Mucosa of rectum (tissue), 2 donors: ENCODE measurements at regions not wholly inside any gene's neighbourhood (a gene's known extent, or its start where the extent isn't known, plus 50 kb on each side); places are given as distances from the start of the nearest gene placed in this dataset.

ENCODE experiments used
- H3K27ac ChIP-seq, 2 donors: one replicate each; pipeline ENCODE4 v1.7.0; 2013; ENCODE audit warnings: inconsistent platforms in 2 of 2, low read depth in 2 of 2, low read length in 2 of 2
- H3K27me3 ChIP-seq, 2 donors: one replicate each; pipeline ENCODE4 v1.7.0; 2013; ENCODE audit warnings: low read length in 2 of 2; ENCODE audit not compliant: control insufficient read depth in 2 of 2, insufficient read depth in 2 of 2
- H3K36me3 ChIP-seq, 2 donors: one replicate each; pipeline ENCODE4 v1.7.0; 2013; ENCODE audit warnings: low read length in 2 of 2; ENCODE audit not compliant: control insufficient read depth in 2 of 2, insufficient read depth in 2 of 2
- H3K4me1 ChIP-seq, 2 donors: one replicate each; pipeline ENCODE4 v1.7.0; 2013; ENCODE audit warnings: low read length in 2 of 2, mild to moderate bottlenecking in 1 of 2; ENCODE audit not compliant: control insufficient read depth in 2 of 2, insufficient read depth in 2 of 2
- H3K4me3 ChIP-seq, 2 donors: one replicate each; pipeline ENCODE4 v1.7.0; 2013; ENCODE audit warnings: low read length in 2 of 2
- H3K9ac ChIP-seq, 2 donors: one replicate each; pipeline ENCODE4 v1.7.0; 2013; ENCODE audit warnings: low read length in 2 of 2, low read depth in 1 of 2, mild to moderate bottlenecking in 1 of 2
- H3K9me3 ChIP-seq, 2 donors: one replicate each; pipeline ENCODE4 v1.7.0; 2013; ENCODE audit warnings: low read length in 2 of 2; ENCODE audit not compliant: control insufficient read depth in 2 of 2
- donor health status: healthy.
- donor health status: Normal muscosa, but diverticular disease.

DNA sequence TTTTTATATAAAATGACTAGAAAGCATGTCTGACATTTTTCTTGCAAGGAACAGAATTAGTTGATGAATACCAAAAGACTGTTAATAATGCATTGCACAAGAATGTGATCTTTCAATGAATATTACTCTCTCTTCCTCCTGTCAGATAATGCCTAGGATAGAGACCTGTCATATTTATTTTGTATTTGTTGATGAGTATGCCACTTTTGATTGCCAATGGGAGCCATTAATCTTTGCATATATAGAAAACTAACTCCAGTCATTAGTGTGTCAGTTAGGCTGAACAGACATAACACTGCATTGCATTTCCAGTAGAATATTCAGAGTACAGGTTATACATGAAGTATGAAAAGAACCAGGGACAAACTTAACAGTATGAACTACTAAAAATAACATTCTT is 1125.3 kb downstream of the LRFN5 start:
- no peak overlapping the region for H3K27ac ChIP-seq
- H3K9ac ChIP-seq, result no peak overlapping the region
- H3K36me3 ChIP-seq, result no peaks in the 10 kb centered on the region
- no peaks in the 10 kb centered on the region for H3K9me3 ChIP-seq
- no peaks in the 10 kb centered on the region for H3K27me3 ChIP-seq
- H3K4me1 ChIP-seq, result no peaks in the 10 kb centered on the region
- no peak overlapping the region for H3K4me3 ChIP-seq

DNA sequence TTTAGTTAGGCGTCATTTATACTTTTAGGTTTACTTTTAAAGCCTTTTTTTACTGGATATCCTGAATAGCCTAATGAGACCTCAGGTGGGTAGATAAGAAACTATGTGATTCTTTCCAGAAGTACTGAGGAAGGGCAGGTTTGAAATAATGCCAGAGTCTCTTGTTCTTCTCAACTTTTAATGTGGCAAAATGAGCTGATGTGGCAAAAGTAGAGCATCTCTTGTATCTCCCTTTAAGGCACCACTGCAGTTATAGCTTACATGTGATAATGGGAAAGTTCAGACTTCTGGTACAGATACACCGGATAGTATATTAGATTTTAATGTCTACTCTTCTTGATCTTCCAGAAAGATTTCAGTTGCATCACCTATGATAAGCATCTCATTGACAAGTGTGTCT is 1124.8 kb downstream of the LRFN5 start:
- H3K9ac ChIP-seq, result no peak overlapping the region
- H3K36me3 ChIP-seq, result no peaks in the 10 kb centered on the region
- H3K4me3 ChIP-seq, result no peak overlapping the region
- H3K27ac ChIP-seq, result no peak overlapping the region
- H3K4me1 ChIP-seq, result no peaks in the 10 kb centered on the region
- no peaks in the 10 kb centered on the region for H3K27me3 ChIP-seq
- no peaks in the 10 kb centered on the region for H3K9me3 ChIP-seq

DNA sequence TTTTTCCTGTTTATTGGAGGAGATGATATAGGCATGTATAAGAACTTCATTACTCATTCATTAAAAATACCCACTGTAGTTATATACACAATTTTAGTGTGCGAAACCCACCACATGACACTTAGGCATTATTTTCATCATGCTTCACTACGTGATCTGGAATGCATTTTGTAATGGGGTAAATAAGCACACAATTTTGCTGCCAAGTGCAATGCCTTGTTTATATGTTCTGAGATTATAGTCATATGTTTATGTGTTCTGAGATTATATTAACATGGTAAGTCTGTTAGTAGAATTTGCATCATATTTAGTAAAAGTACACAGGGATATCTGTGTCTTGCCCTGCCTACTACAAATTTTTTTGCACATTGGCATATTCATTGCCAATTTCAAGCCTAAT is 1123.0 kb downstream of the LRFN5 start:
- Histone ChIP-seq H3K4me3 (no peak overlapping the region), H3K9ac (no peak overlapping the region), H3K4me1 (no peaks in the 10 kb centered on the region), H3K36me3 (no peaks in the 10 kb centered on the region), H3K27me3 (no peaks in the 10 kb centered on the region), H3K9me3 (peaks cover 0 to 1% of the 10 kb centered on the region in 2 donors), H3K27ac (no peak overlapping the region)

DNA sequence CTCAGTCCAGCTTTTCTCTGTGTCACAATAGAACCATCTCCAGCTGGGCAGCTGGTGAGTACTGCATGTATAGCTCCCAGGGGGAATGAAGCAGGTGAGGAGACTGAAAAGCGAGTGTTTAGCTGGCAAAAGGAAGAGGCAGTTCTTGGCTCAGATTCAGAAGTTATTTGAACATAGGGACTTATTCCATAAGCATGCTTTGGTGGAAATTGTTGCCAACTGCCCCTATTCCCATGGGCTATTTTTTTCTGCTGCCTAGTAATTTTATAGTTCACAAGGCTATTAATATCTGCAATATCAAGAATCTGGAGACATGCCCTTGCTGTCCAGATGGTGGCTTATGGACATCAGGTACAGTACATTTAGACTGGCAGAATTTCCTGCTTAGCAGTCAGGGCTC is 1112.7 kb downstream of the LRFN5 start:
- Histone ChIP-seq H3K9ac (no peak overlapping the region), H3K4me3 (no peak overlapping the region), H3K4me1 (no peaks in the 10 kb centered on the region), H3K9me3 (peaks cover 0 to 2% of the 10 kb centered on the region in 2 donors), H3K36me3 (no peaks in the 10 kb centered on the region), H3K27ac (no peak overlapping the region), H3K27me3 (no peaks in the 10 kb centered on the region)

DNA sequence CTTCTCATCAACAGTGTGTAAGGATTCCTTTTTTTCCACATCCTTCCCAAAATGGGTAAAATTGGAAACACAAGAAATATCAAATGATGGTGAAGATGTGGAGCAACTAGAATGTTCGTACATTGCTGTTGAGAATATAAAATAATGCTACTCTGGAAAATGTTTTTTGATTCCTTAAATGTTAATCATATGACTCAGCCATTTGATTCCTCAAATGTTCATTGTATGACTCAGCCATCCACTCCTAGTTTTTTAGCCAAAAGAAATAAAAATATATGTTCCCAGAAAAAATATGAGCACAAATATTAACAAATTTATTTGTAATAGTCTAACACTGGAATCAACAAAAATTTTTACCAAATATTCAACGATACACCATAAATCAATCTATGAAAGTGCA is 1108.6 kb downstream of the LRFN5 start:
- Histone ChIP-seq H3K27me3 (no peaks in the 10 kb centered on the region), H3K4me1 (no peaks in the 10 kb centered on the region), H3K9ac (no peak overlapping the region), H3K27ac (no peak overlapping the region), H3K36me3 (no peaks in the 10 kb centered on the region), H3K4me3 (no peak overlapping the region), H3K9me3 (peaks cover 0 to 2% of the 10 kb centered on the region in 2 donors)

DNA sequence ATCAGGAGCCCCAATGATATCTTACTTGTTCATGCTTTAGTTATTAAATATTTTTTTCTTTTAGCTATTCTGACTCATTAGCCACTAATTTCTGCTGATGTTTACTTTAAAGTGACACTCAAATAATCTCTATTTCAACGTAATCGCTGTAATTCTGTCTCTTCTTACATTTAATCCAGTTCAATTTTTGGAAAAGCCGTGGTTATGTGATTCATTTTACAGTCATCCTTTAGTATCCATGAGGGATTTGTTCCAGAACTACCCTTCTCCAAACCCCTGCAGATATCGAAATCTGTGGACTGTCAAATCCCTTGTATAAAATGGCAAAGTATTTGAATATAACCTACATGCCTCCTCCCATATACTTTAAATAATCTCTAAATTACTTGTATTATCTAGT is 1103.4 kb downstream of the LRFN5 start:
- no peaks in the 10 kb centered on the region for H3K9me3 ChIP-seq
- H3K27ac ChIP-seq, result no peak overlapping the region
- no peaks in the 10 kb centered on the region for H3K27me3 ChIP-seq
- no peak overlapping the region for H3K9ac ChIP-seq
- no peaks in the 10 kb centered on the region for H3K36me3 ChIP-seq
- no peak overlapping the region for H3K4me3 ChIP-seq
- H3K4me1 ChIP-seq, result no peaks in the 10 kb centered on the region

DNA sequence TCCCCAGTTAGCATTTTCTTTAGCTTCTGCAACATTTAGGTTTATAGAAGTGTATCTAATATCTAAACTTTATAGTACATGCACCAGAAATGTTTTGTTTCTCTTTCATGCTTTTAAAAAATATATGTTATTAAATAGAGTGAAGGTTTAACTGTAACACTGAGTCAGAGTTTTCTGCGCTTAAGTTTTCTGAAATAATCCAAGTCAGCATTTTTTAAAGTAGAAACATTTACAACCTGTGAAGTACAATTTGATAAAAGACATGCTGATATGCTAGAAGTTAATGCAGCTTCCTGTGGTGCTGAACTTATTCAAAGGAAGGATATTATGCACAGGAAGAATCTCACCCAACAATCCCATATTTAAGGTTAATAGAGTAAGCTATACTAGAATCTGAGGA is 1096.8 kb downstream of the LRFN5 start:
- no peak overlapping the region for H3K9ac ChIP-seq
- H3K4me1 ChIP-seq, result no peaks in the 10 kb centered on the region
- H3K36me3 ChIP-seq, result no peaks in the 10 kb centered on the region
- H3K4me3 ChIP-seq, result no peak overlapping the region
- H3K27ac ChIP-seq, result no peak overlapping the region
- no peaks in the 10 kb centered on the region for H3K27me3 ChIP-seq
- H3K9me3 ChIP-seq, result no peaks in the 10 kb centered on the region

DNA sequence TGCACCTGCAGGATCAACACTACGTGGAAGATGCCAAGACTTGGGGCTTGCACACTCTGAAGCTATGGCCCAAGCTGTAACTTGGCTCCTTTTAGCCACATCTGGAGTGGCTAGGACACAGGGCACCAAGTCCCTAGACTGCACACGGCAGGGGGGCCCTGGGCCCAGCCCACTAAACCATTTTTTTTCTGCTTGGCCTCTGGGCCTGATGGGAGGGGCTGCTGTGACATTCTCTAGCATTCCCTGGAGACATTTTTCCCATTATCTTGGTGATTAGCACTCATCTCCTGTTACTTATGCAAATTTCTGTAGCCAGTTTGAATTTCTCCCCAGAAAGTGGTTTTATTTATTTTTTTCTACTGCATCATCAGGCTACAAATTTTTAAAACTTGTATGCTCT is 1080.7 kb downstream of the LRFN5 start:
- Histone ChIP-seq H3K27me3 (no peaks in the 10 kb centered on the region), H3K4me3 (no peak overlapping the region), H3K27ac (no peak overlapping the region), H3K36me3 (no peaks in the 10 kb centered on the region), H3K9me3 (peaks cover 0 to 2% of the 10 kb centered on the region in 2 donors), H3K4me1 (no peaks in the 10 kb centered on the region), H3K9ac (no peak overlapping the region)

DNA sequence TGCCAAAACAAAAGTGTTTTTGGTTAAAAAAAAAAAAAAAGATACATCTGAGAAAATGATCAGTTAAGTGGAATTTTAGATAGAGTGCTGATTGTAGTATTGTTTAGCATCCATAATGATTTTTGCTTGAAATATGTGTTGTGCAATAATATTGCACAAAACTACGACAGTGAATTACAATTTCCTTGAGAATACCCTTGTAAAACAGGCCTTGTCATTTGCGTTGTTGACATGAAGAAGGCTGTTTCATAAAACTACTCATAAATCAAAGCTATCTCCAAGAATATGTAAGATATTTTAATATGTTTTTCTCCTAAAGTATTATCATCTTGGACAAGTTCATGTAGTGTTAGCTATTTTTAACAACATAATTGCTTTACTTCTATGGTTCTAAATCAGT is 1077.0 kb downstream of the LRFN5 start:
- Histone ChIP-seq H3K27ac (no peak overlapping the region), H3K9ac (no peak overlapping the region), H3K4me3 (no peak overlapping the region), H3K9me3 (peaks cover 0 to 2% of the 10 kb centered on the region in 2 donors), H3K27me3 (no peaks in the 10 kb centered on the region), H3K4me1 (no peaks in the 10 kb centered on the region), H3K36me3 (no peaks in the 10 kb centered on the region)

DNA sequence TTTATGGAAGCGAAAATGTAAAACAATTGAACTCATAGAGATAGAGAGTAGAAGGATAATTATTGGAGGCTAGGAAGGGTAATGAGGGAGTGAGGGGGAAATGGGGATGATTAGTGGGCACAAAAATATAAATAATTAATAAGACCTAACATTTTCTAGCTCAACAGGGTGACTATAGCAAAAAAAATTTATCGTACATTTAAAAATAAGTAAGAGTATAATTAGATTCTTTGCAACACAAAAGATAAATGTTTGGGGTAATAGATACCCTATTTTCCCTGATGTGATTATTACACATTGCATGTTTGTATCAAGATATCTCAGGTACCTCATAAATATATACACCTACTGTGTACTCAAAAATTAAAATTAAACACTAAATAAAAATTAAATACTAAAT is 1070.0 kb downstream of the LRFN5 start:
- H3K36me3 ChIP-seq, result no peaks in the 10 kb centered on the region
- no peaks in the 10 kb centered on the region for H3K27me3 ChIP-seq
- H3K9me3 ChIP-seq, result no peaks in the 10 kb centered on the region
- H3K27ac ChIP-seq, result no peak overlapping the region
- no peak overlapping the region for H3K9ac ChIP-seq
- no peaks in the 10 kb centered on the region for H3K4me1 ChIP-seq
- no peak overlapping the region for H3K4me3 ChIP-seq

DNA sequence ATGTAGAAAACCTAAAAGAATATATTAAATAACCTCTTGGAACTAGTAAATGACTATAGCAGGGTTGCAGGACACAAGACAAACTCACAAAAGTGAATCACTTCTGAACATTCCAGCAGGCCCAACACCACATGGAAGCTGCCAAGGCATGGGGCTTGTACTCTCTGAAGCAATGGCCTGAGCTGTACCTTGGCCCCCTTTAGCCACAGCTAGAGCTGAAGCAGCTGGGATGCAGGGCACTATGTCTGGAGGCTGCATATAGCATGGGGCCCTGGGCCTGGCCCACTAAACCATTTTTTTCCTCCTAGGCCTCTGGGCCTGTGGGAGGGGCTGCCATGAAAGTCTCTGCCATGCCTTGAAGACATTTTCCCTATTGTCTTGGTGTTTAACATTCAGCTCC is 1067.3 kb downstream of the LRFN5 start:
- no peak overlapping the region for H3K9ac ChIP-seq
- no peaks in the 10 kb centered on the region for H3K4me1 ChIP-seq
- H3K36me3 ChIP-seq, result no peaks in the 10 kb centered on the region
- no peak overlapping the region for H3K27ac ChIP-seq
- H3K27me3 ChIP-seq, result no peaks in the 10 kb centered on the region
- no peak overlapping the region for H3K4me3 ChIP-seq
- no peaks in the 10 kb centered on the region for H3K9me3 ChIP-seq
